Neutrophil (primary cell): ENCODE measurements at regions not wholly inside any gene's neighbourhood (a gene's known extent, or its start where the extent isn't known, plus 50 kb on each side); places are given as distances from the start of the nearest gene placed in this dataset.

Experiments
- H3K27ac ChIP-seq: fragments of 200-600 bp; sonication (generic); 2 replicates; pipeline ENCODE4 v1.5.1; 2016; ENCODE audit warnings: mild to moderate bottlenecking, moderate library complexity
- H3K27me3 ChIP-seq: fragments of 200-600 bp; sonication (generic); 2 replicates; pipeline ENCODE4 v1.6.0; 2016; ENCODE audit warnings: mild to moderate bottlenecking
- H3K36me3 ChIP-seq: fragments of 200-600 bp; sonication (generic); 2 replicates; pipeline ENCODE4 v1.5.1; 2017
- H3K4me1 ChIP-seq, 2 experiments: fragments of 200-600 bp in 1 of 2; sonication (generic) in 1 of 2; 1 replicate in 1 of 2; 2 replicates in 1 of 2; pipeline versions ENCODE4 v1.5.1 to v1.6.1; 2013 to 2016; ENCODE audit warnings: low read depth in 1 of 2, low read length in 1 of 2, mild to moderate bottlenecking in 1 of 2, moderate library complexity in 1 of 2; ENCODE audit not compliant: control insufficient read depth in 1 of 2, insufficient read depth in 1 of 2
- H3K4me3 ChIP-seq, 2 experiments: fragments of 200-600 bp in 1 of 2; sonication (generic) in 1 of 2; 1 replicate in 1 of 2; 2 replicates in 1 of 2; pipeline ENCODE4 v1.5.1; 2013 to 2016; ENCODE audit warnings: low read depth in 1 of 2, low read length in 1 of 2, mild to moderate bottlenecking in 1 of 2, moderate library complexity in 1 of 2
- H3K9me3 ChIP-seq: fragments of 200-600 bp; sonication (generic); 2 replicates; pipeline ENCODE4 v1.5.1; 2016
- CTCF ChIP-seq: fragments of 200-600 bp; sonication (generic); IDR thresholded peaks from 2 replicates; pipeline ENCODE4 v1.5.1; 2016; ENCODE audit warnings: antibody characterized with exemption

GRCh38 chr7:82676777-82677463 lies 233.3 kb upstream of the CACNA2D1 start:
- Histone ChIP-seq H3K4me3 (no peak overlapping the region), H3K4me1 (no peaks in the 10 kb centered on the region), H3K27ac (no peak overlapping the region), H3K9me3 (no peaks in the 10 kb centered on the region), H3K27me3 (no peaks in the 10 kb centered on the region), H3K36me3 (no peaks in the 10 kb centered on the region)
- no peak for TF ChIP-seq CTCF

- Histone ChIP-seq H3K4me3 (no peak overlapping the region), H3K27ac (no peak overlapping the region), H3K9me3 (no peaks in the 10 kb centered on the region), H3K36me3 (no peaks in the 10 kb centered on the region), H3K27me3 (no peaks in the 10 kb centered on the region), H3K4me1 (no peaks in the 10 kb centered on the region)
- no peak for TF ChIP-seq CTCF
Observed at GRCh38 chr7:82675396-82675795, 231.8 kb upstream of the CACNA2D1 start.

- TF ChIP-seq CTCF = no peak
- Histone ChIP-seq H3K27me3 (no peaks in the 10 kb centered on the region), H3K4me3 (no peak overlapping the region), H3K9me3 (no peaks in the 10 kb centered on the region), H3K36me3 (no peaks in the 10 kb centered on the region), H3K27ac (no peak overlapping the region), H3K4me1 (no peaks in the 10 kb centered on the region)
Observed at GRCh38 chr7:82674268-82674667, 230.7 kb upstream of the CACNA2D1 start.

GRCh38 chr7:82672078-82672477 lies 228.5 kb upstream of the CACNA2D1 start:
- Histone ChIP-seq H3K27me3 (no peaks in the 10 kb centered on the region), H3K4me3 (no peak overlapping the region), H3K9me3 (no peaks in the 10 kb centered on the region), H3K4me1 (no peaks in the 10 kb centered on the region), H3K36me3 (no peaks in the 10 kb centered on the region), H3K27ac (no peak overlapping the region)
- no peak for TF ChIP-seq CTCF

- H3K27me3 ChIP-seq = no peaks in the 10 kb centered on the region
- H3K4me3 ChIP-seq = no peak overlapping the region
- H3K36me3 ChIP-seq = no peaks in the 10 kb centered on the region
- no peak for TF ChIP-seq CTCF
- no peaks in the 10 kb centered on the region for H3K4me1 ChIP-seq
- H3K9me3 ChIP-seq = no peaks in the 10 kb centered on the region
- H3K27ac ChIP-seq = no peak overlapping the region
Observed at GRCh38 chr7:82669141-82669540, 225.6 kb upstream of the CACNA2D1 start.
